Activated gamma-delta T cell treated with Interleukin-2 at 50 U/mL for 16 hours (primary cell): ENCODE measurements at regions not wholly inside any gene's neighbourhood (a gene's known extent, or its start where the extent isn't known, plus 50 kb on each side); places are given as distances from the start of the nearest gene placed in this dataset.

ENCODE experiments used
- DNase-seq: peaks from one replicate; pipeline ENCODE4 v3.0.0-alpha.2; 2020

GRCh38 chr9:2317591-2317990, 302.4 kb downstream of the SMARCA2 start:
- DNase-seq: no peak

GRCh38 chr9:2319421-2319820, 302.2 kb upstream of the VLDLR start:
- no peak for DNase-seq

- DNase-seq: no peak
Measured at GRCh38 chr9:2320114-2320513, 301.5 kb upstream of the VLDLR start.

- no peak for DNase-seq
Measured at GRCh38 chr9:2320632-2321031, 301.0 kb upstream of the VLDLR start.

GRCh38 chr9:2321523-2322148, 300.0 kb upstream of the VLDLR start:
- no peak for DNase-seq

- DNase-seq: no peak
Measured at GRCh38 chr9:2324742-2325141, 296.8 kb upstream of the VLDLR start.

GRCh38 chr9:2332663-2333062, 288.9 kb upstream of the VLDLR start:
- no peak for DNase-seq

- no peak for DNase-seq
Measured at GRCh38 chr9:2335260-2335659, 286.3 kb upstream of the VLDLR start.

GRCh38 chr9:2336055-2336454, 285.5 kb upstream of the VLDLR start:
- no peak for DNase-seq

GRCh38 chr9:2337131-2337530, 284.5 kb upstream of the VLDLR start:
- no peak for DNase-seq

- DNase-seq: no peak
Measured at GRCh38 chr9:2337627-2338026, 284.0 kb upstream of the VLDLR start.

- no peak for DNase-seq
Measured at GRCh38 chr9:2338777-2339365, 282.7 kb upstream of the VLDLR start.

- no peak for DNase-seq
Measured at GRCh38 chr9:2339416-2339815, 282.2 kb upstream of the VLDLR start.

GRCh38 chr9:2340046-2340760, 281.4 kb upstream of the VLDLR start:
- DNase-seq: no peak

- no peak for DNase-seq
Measured at GRCh38 chr9:2341126-2341525, 280.5 kb upstream of the VLDLR start.

GRCh38 chr9:2341956-2342355, 279.6 kb upstream of the VLDLR start:
- no peak for DNase-seq

- DNase-seq: no peak
Measured at GRCh38 chr9:2343756-2344155, 277.8 kb upstream of the VLDLR start.

GRCh38 chr9:2344436-2344835, 277.2 kb upstream of the VLDLR start:
- DNase-seq: no peak

- DNase-seq: no peak
Measured at GRCh38 chr9:2345013-2345412, 276.6 kb upstream of the VLDLR start.

GRCh38 chr9:2346277-2346913, 275.2 kb upstream of the VLDLR start:
- DNase-seq: no peak

- DNase-seq: no peak
Measured at GRCh38 chr9:2351324-2351723, 270.3 kb upstream of the VLDLR start.

- DNase-seq: no peak
Measured at GRCh38 chr9:2354216-2354615, 267.4 kb upstream of the VLDLR start.

GRCh38 chr9:2354856-2355696, 266.5 kb upstream of the VLDLR start:
- DNase-seq: no peak
